Fibroblast of pulmonary artery (primary cell): ENCODE measurements at regions not wholly inside any gene's neighbourhood (a gene's known extent, or its start where the extent isn't known, plus 50 kb on each side); places are given as distances from the start of the nearest gene placed in this dataset.
A peak's percentile ranks its signal among the peaks of the same experiment; 100 is the strongest.

Experiments used
- DNase-seq: peaks from one replicate; pipeline ENCODE4 v3.0.0-alpha.2; 2010; ENCODE audit warnings: low read depth
- H3K4me3 ChIP-seq: replicated peaks from 2 replicates; pipeline ENCODE4 v1.5.1; 2011; ENCODE audit warnings: low read depth, mild to moderate bottlenecking, control low read depth, low read length, moderate library complexity
- TF ChIP-seq, protein P1 (sequence below): IDR thresholded peaks from 2 replicates; pipeline ENCODE4 v1.5.1; 2011; ENCODE audit warnings: mild to moderate bottlenecking, control low read depth, low read length, inconsistent platforms; ENCODE audit errors: missing control alignments

DNA sequence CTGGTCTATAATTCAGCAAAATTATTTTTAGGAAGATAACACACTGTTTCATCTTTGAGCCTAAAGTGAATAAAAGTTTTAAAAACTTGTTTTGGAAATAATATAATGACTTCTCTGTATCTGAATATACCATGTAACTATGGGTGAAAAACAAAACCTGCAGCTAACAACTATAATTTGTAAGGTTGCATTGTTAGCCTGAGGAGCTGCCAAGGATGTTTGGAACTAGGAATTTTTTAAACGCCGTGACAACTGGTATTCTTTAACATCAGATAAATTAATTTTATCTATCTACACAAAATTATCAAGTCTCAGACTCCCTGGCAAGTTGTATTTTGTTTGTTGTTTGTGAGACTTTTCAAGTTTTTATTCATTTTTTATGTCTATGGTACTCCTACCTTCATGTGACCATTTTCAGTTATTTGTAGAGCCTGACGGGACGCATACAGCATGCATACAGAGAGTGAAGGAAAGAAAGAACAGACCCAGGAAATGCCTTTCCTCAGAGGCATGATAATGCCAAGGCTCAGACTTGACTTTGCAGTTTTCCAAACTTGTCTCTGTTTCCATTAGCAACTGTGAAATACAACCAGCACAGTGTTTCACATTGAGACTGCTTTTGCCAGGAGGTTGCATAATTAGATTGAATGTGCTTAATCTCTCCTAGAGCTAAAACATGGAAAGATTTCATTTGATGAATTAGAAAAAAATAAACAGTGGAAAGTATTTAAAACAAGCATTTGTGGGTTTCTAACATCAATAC lies 60.8 kb upstream of the ARHGEF26 start:
- no peak overlapping the region for H3K4me3 ChIP-seq
- DNase-seq = peak; percentile 97
- TF ChIP-seq, protein P1, sequence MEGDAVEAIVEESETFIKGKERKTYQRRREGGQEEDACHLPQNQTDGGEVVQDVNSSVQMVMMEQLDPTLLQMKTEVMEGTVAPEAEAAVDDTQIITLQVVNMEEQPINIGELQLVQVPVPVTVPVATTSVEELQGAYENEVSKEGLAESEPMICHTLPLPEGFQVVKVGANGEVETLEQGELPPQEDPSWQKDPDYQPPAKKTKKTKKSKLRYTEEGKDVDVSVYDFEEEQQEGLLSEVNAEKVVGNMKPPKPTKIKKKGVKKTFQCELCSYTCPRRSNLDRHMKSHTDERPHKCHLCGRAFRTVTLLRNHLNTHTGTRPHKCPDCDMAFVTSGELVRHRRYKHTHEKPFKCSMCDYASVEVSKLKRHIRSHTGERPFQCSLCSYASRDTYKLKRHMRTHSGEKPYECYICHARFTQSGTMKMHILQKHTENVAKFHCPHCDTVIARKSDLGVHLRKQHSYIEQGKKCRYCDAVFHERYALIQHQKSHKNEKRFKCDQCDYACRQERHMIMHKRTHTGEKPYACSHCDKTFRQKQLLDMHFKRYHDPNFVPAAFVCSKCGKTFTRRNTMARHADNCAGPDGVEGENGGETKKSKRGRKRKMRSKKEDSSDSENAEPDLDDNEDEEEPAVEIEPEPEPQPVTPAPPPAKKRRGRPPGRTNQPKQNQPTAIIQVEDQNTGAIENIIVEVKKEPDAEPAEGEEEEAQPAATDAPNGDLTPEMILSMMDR = no peak

DNA sequence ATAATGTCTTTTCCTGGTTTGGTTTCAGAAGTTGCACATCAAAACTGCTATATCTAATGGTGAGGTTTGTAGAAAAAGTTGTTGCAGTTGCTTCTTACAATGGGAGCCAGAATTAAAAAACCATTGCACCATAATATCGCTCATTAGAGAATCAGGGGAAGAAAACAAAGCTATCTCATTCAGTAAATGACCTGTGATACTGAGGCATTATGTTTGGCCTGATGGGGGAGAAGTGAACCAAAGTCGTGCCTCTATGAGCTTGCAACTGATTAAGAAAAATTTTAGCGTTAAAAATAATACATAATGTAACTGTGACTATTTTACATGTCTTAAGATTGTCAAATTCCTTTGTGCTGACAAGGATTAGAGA lies 60.2 kb upstream of the ARHGEF26 start:
- DNase-seq = peak; percentile 39
- H3K4me3 ChIP-seq = no peak overlapping the region
- TF ChIP-seq, protein P1 = peak; percentile 1

DNA sequence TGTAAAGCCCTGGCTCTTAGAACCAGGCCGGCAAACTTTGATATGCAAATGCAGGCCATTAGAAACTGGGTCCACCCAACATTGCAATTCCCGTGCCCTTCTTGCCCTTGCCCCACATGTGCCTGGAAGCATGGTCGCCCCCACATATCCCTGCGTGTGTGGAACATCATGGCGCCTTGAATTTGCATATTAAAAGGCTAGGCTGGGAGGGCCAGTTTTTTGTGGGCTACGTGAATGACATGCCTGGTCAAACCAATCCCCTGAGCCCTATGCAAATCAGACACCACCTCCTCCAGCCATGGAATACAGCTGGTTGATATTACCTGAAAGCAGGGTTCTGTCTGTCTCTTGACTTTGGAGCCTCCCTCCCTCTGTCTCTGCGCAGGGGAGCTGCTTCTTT lies 58.7 kb upstream of the ARHGEF26 start:
- TF ChIP-seq, protein P1 = no peak
- no peak overlapping the region for H3K4me3 ChIP-seq
- DNase-seq = no peak

DNA sequence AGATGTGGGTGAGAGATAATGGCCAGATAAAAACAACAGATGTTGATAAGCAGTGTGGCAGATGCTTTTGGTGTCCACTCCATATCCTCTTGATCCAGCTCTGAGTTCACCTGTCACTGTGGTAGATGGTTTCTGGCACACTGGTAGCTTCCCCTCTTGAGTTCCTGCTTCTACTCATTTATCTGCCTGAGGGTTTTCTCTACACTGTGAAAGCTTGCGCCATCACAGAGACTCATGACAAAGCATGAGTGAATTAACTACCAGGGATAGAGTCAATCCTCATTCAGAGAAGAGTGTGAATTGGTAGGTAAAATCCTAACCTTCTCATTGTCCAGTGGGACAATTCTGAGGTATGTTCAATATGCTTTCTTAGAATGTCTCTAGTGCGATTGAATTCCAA lies 50.0 kb upstream of the ARHGEF26 start:
- no peak overlapping the region for H3K4me3 ChIP-seq
- TF ChIP-seq, protein P1 = no peak
- DNase-seq = no peak
